ENCODE measurements at regions not wholly inside any gene's neighbourhood (a gene's known extent, or its start where the extent isn't known, plus 50 kb on each side); places are given as distances from the start of the nearest gene placed in this dataset.

DNA sequence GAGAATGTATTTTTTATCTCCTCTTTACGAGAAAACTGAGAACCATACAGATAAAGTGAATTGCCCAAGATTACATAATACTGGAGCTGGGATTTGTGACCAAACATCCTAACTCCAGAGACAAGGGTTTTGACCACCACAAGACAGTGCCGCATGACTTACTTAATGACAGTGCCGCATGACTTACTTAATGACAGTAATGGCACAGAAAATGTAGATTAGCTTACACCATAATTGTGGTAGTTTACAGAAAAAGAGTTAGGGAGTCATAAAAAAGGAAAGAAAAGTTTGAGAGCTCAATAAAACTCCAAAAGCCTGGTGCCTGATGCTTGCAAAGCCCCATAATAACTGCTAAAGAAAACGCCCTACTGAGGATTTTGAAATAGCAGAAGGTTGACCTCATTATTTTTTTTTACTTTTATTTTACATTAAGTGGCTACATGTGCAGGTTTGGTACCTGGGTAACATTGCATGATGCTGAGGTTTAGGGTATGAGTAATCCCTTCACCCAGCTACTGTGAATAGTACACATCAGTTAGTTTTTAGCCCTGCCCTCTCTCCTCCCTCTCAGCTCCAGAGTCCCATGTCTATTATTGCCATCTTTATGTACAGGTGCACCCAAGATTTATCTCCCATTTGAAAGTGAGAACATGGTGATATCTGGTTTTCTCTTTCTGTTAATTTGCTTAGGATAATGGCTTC, 310.0 kb upstream of the UBE2E3 start:
- TF ChIP-seq, protein P1, sequence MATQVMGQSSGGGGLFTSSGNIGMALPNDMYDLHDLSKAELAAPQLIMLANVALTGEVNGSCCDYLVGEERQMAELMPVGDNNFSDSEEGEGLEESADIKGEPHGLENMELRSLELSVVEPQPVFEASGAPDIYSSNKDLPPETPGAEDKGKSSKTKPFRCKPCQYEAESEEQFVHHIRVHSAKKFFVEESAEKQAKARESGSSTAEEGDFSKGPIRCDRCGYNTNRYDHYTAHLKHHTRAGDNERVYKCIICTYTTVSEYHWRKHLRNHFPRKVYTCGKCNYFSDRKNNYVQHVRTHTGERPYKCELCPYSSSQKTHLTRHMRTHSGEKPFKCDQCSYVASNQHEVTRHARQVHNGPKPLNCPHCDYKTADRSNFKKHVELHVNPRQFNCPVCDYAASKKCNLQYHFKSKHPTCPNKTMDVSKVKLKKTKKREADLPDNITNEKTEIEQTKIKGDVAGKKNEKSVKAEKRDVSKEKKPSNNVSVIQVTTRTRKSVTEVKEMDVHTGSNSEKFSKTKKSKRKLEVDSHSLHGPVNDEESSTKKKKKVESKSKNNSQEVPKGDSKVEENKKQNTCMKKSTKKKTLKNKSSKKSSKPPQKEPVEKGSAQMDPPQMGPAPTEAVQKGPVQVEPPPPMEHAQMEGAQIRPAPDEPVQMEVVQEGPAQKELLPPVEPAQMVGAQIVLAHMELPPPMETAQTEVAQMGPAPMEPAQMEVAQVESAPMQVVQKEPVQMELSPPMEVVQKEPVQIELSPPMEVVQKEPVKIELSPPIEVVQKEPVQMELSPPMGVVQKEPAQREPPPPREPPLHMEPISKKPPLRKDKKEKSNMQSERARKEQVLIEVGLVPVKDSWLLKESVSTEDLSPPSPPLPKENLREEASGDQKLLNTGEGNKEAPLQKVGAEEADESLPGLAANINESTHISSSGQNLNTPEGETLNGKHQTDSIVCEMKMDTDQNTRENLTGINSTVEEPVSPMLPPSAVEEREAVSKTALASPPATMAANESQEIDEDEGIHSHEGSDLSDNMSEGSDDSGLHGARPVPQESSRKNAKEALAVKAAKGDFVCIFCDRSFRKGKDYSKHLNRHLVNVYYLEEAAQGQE (IDR thresholded peaks at IDR 0.05; ENCODE audit: insufficient replicate concordance, low read depth), result no peak
- TF ChIP-seq, protein P2, sequence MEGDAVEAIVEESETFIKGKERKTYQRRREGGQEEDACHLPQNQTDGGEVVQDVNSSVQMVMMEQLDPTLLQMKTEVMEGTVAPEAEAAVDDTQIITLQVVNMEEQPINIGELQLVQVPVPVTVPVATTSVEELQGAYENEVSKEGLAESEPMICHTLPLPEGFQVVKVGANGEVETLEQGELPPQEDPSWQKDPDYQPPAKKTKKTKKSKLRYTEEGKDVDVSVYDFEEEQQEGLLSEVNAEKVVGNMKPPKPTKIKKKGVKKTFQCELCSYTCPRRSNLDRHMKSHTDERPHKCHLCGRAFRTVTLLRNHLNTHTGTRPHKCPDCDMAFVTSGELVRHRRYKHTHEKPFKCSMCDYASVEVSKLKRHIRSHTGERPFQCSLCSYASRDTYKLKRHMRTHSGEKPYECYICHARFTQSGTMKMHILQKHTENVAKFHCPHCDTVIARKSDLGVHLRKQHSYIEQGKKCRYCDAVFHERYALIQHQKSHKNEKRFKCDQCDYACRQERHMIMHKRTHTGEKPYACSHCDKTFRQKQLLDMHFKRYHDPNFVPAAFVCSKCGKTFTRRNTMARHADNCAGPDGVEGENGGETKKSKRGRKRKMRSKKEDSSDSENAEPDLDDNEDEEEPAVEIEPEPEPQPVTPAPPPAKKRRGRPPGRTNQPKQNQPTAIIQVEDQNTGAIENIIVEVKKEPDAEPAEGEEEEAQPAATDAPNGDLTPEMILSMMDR (IDR thresholded peaks at IDR 0.05; ENCODE audit: insufficient read depth, low read length), result no peak
- TF ChIP-seq GABPA (IDR thresholded peaks at IDR 0.05; ENCODE audit: low read depth), result no peak
- TF ChIP-seq POLR2AphosphoS5 (IDR thresholded peaks at IDR 0.05; ENCODE audit: low read depth), result no peak
